WTC11 (cell line): ENCODE measurements at regions not wholly inside any gene's neighbourhood (a gene's known extent, or its start where the extent isn't known, plus 50 kb on each side); places are given as distances from the start of the nearest gene placed in this dataset.

Experiments used
- ATAC-seq: fragments of 200-7000 bp; cut with Tn5 transposase; 2 replicates; pipeline ENCODE4 v1.10.0; 2021; ENCODE audit warnings: mild to moderate bottlenecking, moderate library complexity
- CTCF ChIA-PET: fragments of 300-600 bp; sonication (Branson Sonifier 250); formaldehyde crosslinking; loops from one replicate; lab custom pipeline; 2021; ENCODE audit warnings: antibody characterized with exemption; lab: Charles Lee
- POLR2A ChIA-PET: fragments of 350-600 bp; sonication (Branson Sonifier 250); formaldehyde crosslinking; loops from one replicate; lab custom pipeline; 2021; ENCODE audit warnings: antibody characterized with exemption; lab: Charles Lee
- DNase-seq: peaks from one replicate; pipeline ENCODE4 v3.0.0; 2021; ENCODE audit warnings: low spot score
- H3K27ac Mint-ChIP-seq: 2 replicates; pipeline ENCODE4 v1.8.0; 2021; ENCODE audit warnings: mixed read lengths
- H3K27me3 Mint-ChIP-seq: 2 replicates; pipeline ENCODE4 v1.8.0; 2021; ENCODE audit warnings: low read depth, mild to moderate bottlenecking, moderate library complexity, mixed read lengths
- H3K36me3 Mint-ChIP-seq: 2 replicates; pipeline ENCODE4 v1.8.0; 2021; ENCODE audit warnings: mixed read lengths
- H3K4me1 Mint-ChIP-seq: 2 replicates; pipeline ENCODE4 v1.8.0; 2022; ENCODE audit warnings: mixed read lengths
- H3K4me3 Mint-ChIP-seq: 2 replicates; pipeline ENCODE4 v1.8.0; 2021; ENCODE audit warnings: mild to moderate bottlenecking, moderate library complexity, mixed read lengths
- H3K9me3 Mint-ChIP-seq: 2 replicates; pipeline ENCODE4 v1.8.0; 2021; ENCODE audit warnings: mixed read lengths
- ATF1 ChIP-seq: sonication (generic); formaldehyde crosslinking; IDR thresholded peaks from 2 replicates; pipeline ENCODE4 v1.8.1; 2023; ENCODE audit warnings: mild to moderate bottlenecking, moderate library complexity, missing genetic modification reagents
- ATF3 ChIP-seq: sonication (generic); formaldehyde crosslinking; conservative IDR thresholded peaks from 2 replicates; pipeline ENCODE4 v1.8.1; 2022; ENCODE audit warnings: mild to moderate bottlenecking, missing genetic modification reagents
- CTCF ChIP-seq: fragments of 200-600 bp; IDR thresholded peaks from 2 replicates; pipeline ENCODE4 v1.8.0; 2022; ENCODE audit warnings: antibody characterized with exemption
- ELF4 ChIP-seq: sonication (generic); formaldehyde crosslinking; IDR thresholded peaks from 2 replicates; pipeline ENCODE4 v1.8.1; 2022; ENCODE audit warnings: low read depth, mild to moderate bottlenecking, moderate library complexity, missing genetic modification reagents
- FOXK1 ChIP-seq: sonication (generic); formaldehyde crosslinking; IDR thresholded peaks from 2 replicates; pipeline ENCODE4 v1.8.0; 2022; ENCODE audit warnings: mild to moderate bottlenecking, moderate library complexity, missing genetic modification reagents
- FOXP1 ChIP-seq: sonication (generic); formaldehyde crosslinking; IDR thresholded peaks from 2 replicates; pipeline ENCODE4 v1.8.0; 2022; ENCODE audit warnings: missing genetic modification reagents, mild to moderate bottlenecking, moderate library complexity, borderline replicate concordance
- GRHL2 ChIP-seq: fragments of 250-450 bp; sonication (Bioruptor Pico); IDR thresholded peaks from 2 replicates; pipeline ENCODE4 v1.8.0; 2022; ENCODE audit warnings: mild to moderate bottlenecking, moderate library complexity; ENCODE audit not compliant: insufficient replicate concordance, severe bottlenecking
- IRF1 ChIP-seq: sonication (generic); formaldehyde crosslinking; IDR thresholded peaks from 2 replicates; pipeline ENCODE4 v1.8.0; 2023; ENCODE audit warnings: missing genetic modification reagents
- JUN ChIP-seq: sonication (generic); formaldehyde crosslinking; IDR thresholded peaks from 2 replicates; pipeline ENCODE4 v1.8.0; 2023; ENCODE audit warnings: mild to moderate bottlenecking, missing genetic modification reagents
- KAT7 ChIP-seq: sonication (generic); formaldehyde crosslinking; IDR thresholded peaks from 2 replicates; pipeline ENCODE4 v1.8.1; 2023; ENCODE audit warnings: missing genetic modification reagents, mild to moderate bottlenecking, borderline replicate concordance
- MYBL2 ChIP-seq: sonication (generic); formaldehyde crosslinking; IDR thresholded peaks from 2 replicates; pipeline ENCODE4 v1.8.1; 2023; ENCODE audit warnings: mild to moderate bottlenecking, moderate library complexity, missing genetic modification reagents
- NFE2L1 ChIP-seq: sonication (generic); formaldehyde crosslinking; IDR thresholded peaks from 2 replicates; pipeline ENCODE4 v1.8.1; 2023; ENCODE audit warnings: missing genetic modification reagents
- NR2C2 ChIP-seq: sonication (generic); formaldehyde crosslinking; IDR thresholded peaks from 2 replicates; pipeline ENCODE4 v1.8.0; 2022; ENCODE audit warnings: mild to moderate bottlenecking, missing genetic modification reagents
- SOX15 ChIP-seq: fragments of 250-450 bp; sonication (Bioruptor Pico); IDR thresholded peaks from 2 replicates; pipeline ENCODE4 v1.9.0; 2021; ENCODE audit warnings: mild to moderate bottlenecking
- USF1 ChIP-seq: sonication (generic); formaldehyde crosslinking; IDR thresholded peaks from 2 replicates; pipeline ENCODE4 v1.8.0; 2022; ENCODE audit warnings: mild to moderate bottlenecking, missing genetic modification reagents
- ZNF317 ChIP-seq: sonication (generic); formaldehyde crosslinking; IDR thresholded peaks from 2 replicates; pipeline ENCODE4 v1.8.1; 2023; ENCODE audit warnings: low read depth, mild to moderate bottlenecking, moderate library complexity, missing genetic modification reagents, borderline replicate concordance
- ZNF423 ChIP-seq: fragments of 250-450 bp; sonication (Bioruptor Pico); IDR thresholded peaks from 2 replicates; pipeline ENCODE4 v2.1.2; 2022; ENCODE audit warnings: mild to moderate bottlenecking, moderate library complexity
- TF ChIP-seq, protein P1 (sequence below): sonication (generic); formaldehyde crosslinking; conservative IDR thresholded peaks from 2 replicates; pipeline ENCODE4 v1.8.1; 2023; ENCODE audit warnings: mild to moderate bottlenecking, low read depth, missing genetic modification reagents, moderate library complexity
- TF ChIP-seq, protein P2 (sequence below): sonication (generic); formaldehyde crosslinking; IDR thresholded peaks from 2 replicates; pipeline ENCODE4 v1.8.1; 2022; ENCODE audit warnings: low read depth, mild to moderate bottlenecking, moderate library complexity, missing genetic modification reagents, borderline replicate concordance
- TF ChIP-seq, protein P3 (sequence below): sonication (generic); formaldehyde crosslinking; IDR thresholded peaks from 2 replicates; pipeline ENCODE4 v1.8.0; 2023; ENCODE audit warnings: mild to moderate bottlenecking, missing genetic modification reagents

DNA sequence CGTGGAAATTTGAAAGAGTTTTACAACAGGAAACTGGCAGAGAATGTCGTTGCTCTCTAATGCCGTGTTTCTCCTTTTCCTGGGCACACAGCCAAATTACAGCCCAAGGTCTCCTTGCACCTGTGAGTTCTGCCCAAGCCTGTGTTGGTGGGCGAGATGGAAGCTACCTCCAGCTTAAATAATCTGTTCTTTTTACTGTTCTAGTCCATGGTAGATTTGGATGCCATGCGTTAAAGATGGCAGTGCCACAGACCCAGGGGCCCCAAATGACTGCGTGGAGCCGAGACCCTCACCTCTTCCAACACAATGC lies 92.6 kb upstream of the IRX4 start:
- Mint-ChIP-seq H3K36me3 (no peaks in the 10 kb centered on the region), H3K4me3 (no peak overlapping the region), H3K27ac (no peak overlapping the region), H3K9me3 (peaks cover 17% of the 10 kb centered on the region), H3K27me3 (no peaks in the 10 kb centered on the region), H3K4me1 (peaks cover 8% of the 10 kb centered on the region)
- DNase-seq (no peak), ATAC-seq (no peak)
- TF ChIP-seq ELF4 (CRISPR knock-in tag) (no peak), USF1 (CRISPR knock-in tag) (no peak), FOXP1 (CRISPR knock-in tag) (no peak), CTCF (no peak), JUN (no peak), NFE2L1 (no peak), NR2C2 (CRISPR knock-in tag) (no peak), KAT7 (CRISPR knock-in tag) (no peak), MYBL2 (no peak), GRHL2 (no peak), SOX15 (CRISPR knock-in tag) (no peak), ZNF317 (CRISPR knock-in tag) (no peak), ATF1 (no peak), ZNF423 (CRISPR knock-in tag) (no peak), IRF1 (CRISPR knock-in tag) (no peak), FOXK1 (CRISPR knock-in tag) (no peak), ATF3 (CRISPR knock-in tag) (no peak)
- TF ChIP-seq, protein P1, sequence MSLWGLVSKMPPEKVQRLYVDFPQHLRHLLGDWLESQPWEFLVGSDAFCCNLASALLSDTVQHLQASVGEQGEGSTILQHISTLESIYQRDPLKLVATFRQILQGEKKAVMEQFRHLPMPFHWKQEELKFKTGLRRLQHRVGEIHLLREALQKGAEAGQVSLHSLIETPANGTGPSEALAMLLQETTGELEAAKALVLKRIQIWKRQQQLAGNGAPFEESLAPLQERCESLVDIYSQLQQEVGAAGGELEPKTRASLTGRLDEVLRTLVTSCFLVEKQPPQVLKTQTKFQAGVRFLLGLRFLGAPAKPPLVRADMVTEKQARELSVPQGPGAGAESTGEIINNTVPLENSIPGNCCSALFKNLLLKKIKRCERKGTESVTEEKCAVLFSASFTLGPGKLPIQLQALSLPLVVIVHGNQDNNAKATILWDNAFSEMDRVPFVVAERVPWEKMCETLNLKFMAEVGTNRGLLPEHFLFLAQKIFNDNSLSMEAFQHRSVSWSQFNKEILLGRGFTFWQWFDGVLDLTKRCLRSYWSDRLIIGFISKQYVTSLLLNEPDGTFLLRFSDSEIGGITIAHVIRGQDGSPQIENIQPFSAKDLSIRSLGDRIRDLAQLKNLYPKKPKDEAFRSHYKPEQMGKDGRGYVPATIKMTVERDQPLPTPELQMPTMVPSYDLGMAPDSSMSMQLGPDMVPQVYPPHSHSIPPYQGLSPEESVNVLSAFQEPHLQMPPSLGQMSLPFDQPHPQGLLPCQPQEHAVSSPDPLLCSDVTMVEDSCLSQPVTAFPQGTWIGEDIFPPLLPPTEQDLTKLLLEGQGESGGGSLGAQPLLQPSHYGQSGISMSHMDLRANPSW (CRISPR knock-in tag) = no peak
- TF ChIP-seq, protein P2, sequence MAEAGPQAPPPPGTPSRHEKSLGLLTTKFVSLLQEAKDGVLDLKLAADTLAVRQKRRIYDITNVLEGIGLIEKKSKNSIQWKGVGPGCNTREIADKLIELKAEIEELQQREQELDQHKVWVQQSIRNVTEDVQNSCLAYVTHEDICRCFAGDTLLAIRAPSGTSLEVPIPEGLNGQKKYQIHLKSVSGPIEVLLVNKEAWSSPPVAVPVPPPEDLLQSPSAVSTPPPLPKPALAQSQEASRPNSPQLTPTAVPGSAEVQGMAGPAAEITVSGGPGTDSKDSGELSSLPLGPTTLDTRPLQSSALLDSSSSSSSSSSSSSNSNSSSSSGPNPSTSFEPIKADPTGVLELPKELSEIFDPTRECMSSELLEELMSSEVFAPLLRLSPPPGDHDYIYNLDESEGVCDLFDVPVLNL (CRISPR knock-in tag) = no peak
- TF ChIP-seq, protein P3, sequence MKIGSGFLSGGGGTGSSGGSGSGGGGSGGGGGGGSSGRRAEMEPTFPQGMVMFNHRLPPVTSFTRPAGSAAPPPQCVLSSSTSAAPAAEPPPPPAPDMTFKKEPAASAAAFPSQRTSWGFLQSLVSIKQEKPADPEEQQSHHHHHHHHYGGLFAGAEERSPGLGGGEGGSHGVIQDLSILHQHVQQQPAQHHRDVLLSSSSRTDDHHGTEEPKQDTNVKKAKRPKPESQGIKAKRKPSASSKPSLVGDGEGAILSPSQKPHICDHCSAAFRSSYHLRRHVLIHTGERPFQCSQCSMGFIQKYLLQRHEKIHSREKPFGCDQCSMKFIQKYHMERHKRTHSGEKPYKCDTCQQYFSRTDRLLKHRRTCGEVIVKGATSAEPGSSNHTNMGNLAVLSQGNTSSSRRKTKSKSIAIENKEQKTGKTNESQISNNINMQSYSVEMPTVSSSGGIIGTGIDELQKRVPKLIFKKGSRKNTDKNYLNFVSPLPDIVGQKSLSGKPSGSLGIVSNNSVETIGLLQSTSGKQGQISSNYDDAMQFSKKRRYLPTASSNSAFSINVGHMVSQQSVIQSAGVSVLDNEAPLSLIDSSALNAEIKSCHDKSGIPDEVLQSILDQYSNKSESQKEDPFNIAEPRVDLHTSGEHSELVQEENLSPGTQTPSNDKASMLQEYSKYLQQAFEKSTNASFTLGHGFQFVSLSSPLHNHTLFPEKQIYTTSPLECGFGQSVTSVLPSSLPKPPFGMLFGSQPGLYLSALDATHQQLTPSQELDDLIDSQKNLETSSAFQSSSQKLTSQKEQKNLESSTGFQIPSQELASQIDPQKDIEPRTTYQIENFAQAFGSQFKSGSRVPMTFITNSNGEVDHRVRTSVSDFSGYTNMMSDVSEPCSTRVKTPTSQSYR (CRISPR knock-in tag) = no peak
- POLR2A ChIA-PET = no interaction called here
- CTCF ChIA-PET = no interaction called here
